H1 (cell line): ENCODE measurements at regions not wholly inside any gene's neighbourhood (a gene's known extent, or its start where the extent isn't known, plus 50 kb on each side); places are given as distances from the start of the nearest gene placed in this dataset.

Experiments used
- EGR1 ChIP-seq: IDR thresholded peaks from 2 replicates; pipeline ENCODE4 v1.6.1; 2011; ENCODE audit warnings: low read depth, low read length, borderline replicate concordance
- MAX ChIP-seq: IDR thresholded peaks from 2 replicates; pipeline ENCODE4 v1.6.1; 2012; ENCODE audit warnings: inconsistent platforms

- no peak for TF ChIP-seq MAX
- TF ChIP-seq EGR1 = no peak
Measured at GRCh38 chr13:40087091-40088002, 431.9 kb downstream of the COG6 start (continued).
